AG04450 (cell line): ENCODE measurements at regions not wholly inside any gene's neighbourhood (a gene's known extent, or its start where the extent isn't known, plus 50 kb on each side); places are given as distances from the start of the nearest gene placed in this dataset.
A peak's percentile ranks its signal among the peaks of the same experiment; 100 is the strongest.

Source experiments
- CTCF ChIA-PET: fragments of 300-600, 350-600 bp; formaldehyde crosslinking; extraction: SDS; loops from one replicate; lab custom pipeline; 2022; ENCODE audit warnings: antibody characterized with exemption, inconsistent platforms; lab: Charles Lee
- POLR2A ChIA-PET: fragments of 350-600 bp; formaldehyde crosslinking; extraction: SDS; loops from one replicate; lab custom pipeline; 2021; ENCODE audit warnings: antibody characterized with exemption, inconsistent platforms; lab: Yijun Ruan, JAX
- DNase-seq: peaks from one replicate; pipeline ENCODE4 v3.0.0-alpha.2; 2011; ENCODE audit warnings: low read depth, low spot score
- H3K27ac ChIP-seq: one replicate; pipeline ENCODE4 v1.5.1; 2012; ENCODE audit warnings: low read depth, low read length, control low read depth
- H3K27me3 ChIP-seq: one replicate; pipeline ENCODE4 v1.6.0; 2012; ENCODE audit warnings: low read length; ENCODE audit not compliant: control insufficient read depth, insufficient read depth
- H3K4me3 ChIP-seq: 2 replicates; pipeline ENCODE4 v1.5.1; 2011; ENCODE audit warnings: mild to moderate bottlenecking, low read depth, low read length, control low read depth
- H3K9me3 ChIP-seq: 2 replicates; pipeline ENCODE4 v1.5.1; 2012; ENCODE audit warnings: low read length; ENCODE audit not compliant: control insufficient read depth, insufficient read depth
- TF ChIP-seq, protein P1 (sequence below): IDR thresholded peaks from 2 replicates; pipeline ENCODE4 v1.5.1; 2011; ENCODE audit warnings: low read depth, low read length, control low read depth, inconsistent platforms

- H3K4me3 ChIP-seq: no peak overlapping the region
- no peaks in the 10 kb centered on the region for H3K9me3 ChIP-seq
- TF ChIP-seq, protein P1, sequence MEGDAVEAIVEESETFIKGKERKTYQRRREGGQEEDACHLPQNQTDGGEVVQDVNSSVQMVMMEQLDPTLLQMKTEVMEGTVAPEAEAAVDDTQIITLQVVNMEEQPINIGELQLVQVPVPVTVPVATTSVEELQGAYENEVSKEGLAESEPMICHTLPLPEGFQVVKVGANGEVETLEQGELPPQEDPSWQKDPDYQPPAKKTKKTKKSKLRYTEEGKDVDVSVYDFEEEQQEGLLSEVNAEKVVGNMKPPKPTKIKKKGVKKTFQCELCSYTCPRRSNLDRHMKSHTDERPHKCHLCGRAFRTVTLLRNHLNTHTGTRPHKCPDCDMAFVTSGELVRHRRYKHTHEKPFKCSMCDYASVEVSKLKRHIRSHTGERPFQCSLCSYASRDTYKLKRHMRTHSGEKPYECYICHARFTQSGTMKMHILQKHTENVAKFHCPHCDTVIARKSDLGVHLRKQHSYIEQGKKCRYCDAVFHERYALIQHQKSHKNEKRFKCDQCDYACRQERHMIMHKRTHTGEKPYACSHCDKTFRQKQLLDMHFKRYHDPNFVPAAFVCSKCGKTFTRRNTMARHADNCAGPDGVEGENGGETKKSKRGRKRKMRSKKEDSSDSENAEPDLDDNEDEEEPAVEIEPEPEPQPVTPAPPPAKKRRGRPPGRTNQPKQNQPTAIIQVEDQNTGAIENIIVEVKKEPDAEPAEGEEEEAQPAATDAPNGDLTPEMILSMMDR: no peak
- H3K27ac ChIP-seq: no peak overlapping the region
- CTCF ChIA-PET: interaction anchor here (1.4 kb wide), 1 partner anchor 84 kb away, joined by 6 read pairs; no protein-coding TSS in a partner anchor
- no peaks in the 10 kb centered on the region for H3K27me3 ChIP-seq
- POLR2A ChIA-PET: no interaction called here
- no peak for DNase-seq
Measured at GRCh38 chr10:4683137-4683536, 142.9 kb upstream of the AKR1E2 start.

DNA sequence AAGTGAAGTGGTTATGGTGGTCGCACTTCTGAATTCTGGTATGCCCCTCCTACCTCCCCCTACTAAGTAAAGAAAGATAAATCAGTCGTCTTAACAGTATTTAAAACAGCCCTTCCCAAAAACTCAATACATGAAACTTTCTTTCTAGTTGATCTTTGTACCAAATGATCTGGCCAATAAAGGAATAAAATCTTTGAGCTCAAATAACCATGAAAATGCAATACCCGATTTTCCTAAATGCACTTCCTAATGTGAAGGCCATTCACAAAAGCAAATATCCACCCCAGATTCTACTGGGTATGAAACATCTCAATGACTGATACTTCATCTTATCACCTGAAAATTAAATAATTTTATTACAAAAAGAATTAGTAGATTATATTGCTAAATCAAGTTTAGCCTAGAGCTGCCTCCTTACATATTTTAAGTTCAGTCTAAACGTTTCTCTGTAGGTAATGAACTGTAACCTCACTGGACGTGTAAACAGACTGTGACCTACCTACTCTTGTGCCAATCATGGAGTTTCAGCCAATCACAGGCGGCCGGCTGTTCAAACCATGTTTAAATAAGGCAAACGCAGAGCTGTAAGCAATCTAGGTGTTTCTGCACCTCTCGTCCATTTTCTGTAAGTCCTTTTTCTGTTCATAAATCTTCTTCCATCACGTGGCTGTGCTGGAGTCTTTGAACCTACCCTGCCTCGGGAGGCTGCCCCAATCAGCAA is 146.9 kb upstream of the AKR1E2 start:
- POLR2A ChIA-PET: no interaction called here

GRCh38 chr10:4678023-4678950 is 147.7 kb upstream of the AKR1E2 start:
- Histone ChIP-seq H3K9me3 (no peaks in the 10 kb centered on the region), H3K27me3 (no peaks in the 10 kb centered on the region), H3K27ac (peak overlapping the region; percentile 49), H3K4me3 (no peak overlapping the region)
- DNase-seq: peak; percentile 47
- ChIA-PET CTCF (interaction anchor here (0.7 kb wide), 1 partner anchor 21 kb away, joined by 3 read pairs; no protein-coding TSS in a partner anchor), POLR2A (no interaction called here)
- TF ChIP-seq, protein P1: no peak

More for the DNA sequence above, 146.9 kb upstream of the AKR1E2 start:
- Histone ChIP-seq H3K27ac (no peak overlapping the region), H3K9me3 (no peaks in the 10 kb centered on the region), H3K27me3 (no peaks in the 10 kb centered on the region), H3K4me3 (no peak overlapping the region)
- DNase-seq: no peak
- CTCF ChIA-PET: interaction anchor here (0.7 kb wide), 1 partner anchor 22 kb away, joined by 3 read pairs; no protein-coding TSS in a partner anchor
- TF ChIP-seq, protein P1: no peak

- TF ChIP-seq, protein P1: no peak
- ChIA-PET POLR2A (no interaction called here), CTCF (interaction anchor here (1.2 kb wide), 1 partner anchor 21 kb away, joined by 6 read pairs; no protein-coding TSS in a partner anchor)
- Histone ChIP-seq H3K27me3 (no peaks in the 10 kb centered on the region), H3K9me3 (no peaks in the 10 kb centered on the region), H3K27ac (no peak overlapping the region), H3K4me3 (no peak overlapping the region)
- DNase-seq: no peak
Measured at GRCh38 chr10:4677296-4678021, 148.5 kb upstream of the AKR1E2 start.
